HG03354 (cell line): ENCODE measurements at regions not wholly inside any gene's neighbourhood (a gene's known extent, or its start where the extent isn't known, plus 50 kb on each side); places are given as distances from the start of the nearest gene placed in this dataset.

Experiments used
- ATAC-seq: cut with Tn5 transposase; IDR thresholded peaks from one replicate; pipeline ENCODE4 v1.9.1; 2021; ENCODE audit warnings: mild to moderate bottlenecking; ENCODE audit not compliant: unreplicated experiment, poor library complexity, severe bottlenecking

DNA sequence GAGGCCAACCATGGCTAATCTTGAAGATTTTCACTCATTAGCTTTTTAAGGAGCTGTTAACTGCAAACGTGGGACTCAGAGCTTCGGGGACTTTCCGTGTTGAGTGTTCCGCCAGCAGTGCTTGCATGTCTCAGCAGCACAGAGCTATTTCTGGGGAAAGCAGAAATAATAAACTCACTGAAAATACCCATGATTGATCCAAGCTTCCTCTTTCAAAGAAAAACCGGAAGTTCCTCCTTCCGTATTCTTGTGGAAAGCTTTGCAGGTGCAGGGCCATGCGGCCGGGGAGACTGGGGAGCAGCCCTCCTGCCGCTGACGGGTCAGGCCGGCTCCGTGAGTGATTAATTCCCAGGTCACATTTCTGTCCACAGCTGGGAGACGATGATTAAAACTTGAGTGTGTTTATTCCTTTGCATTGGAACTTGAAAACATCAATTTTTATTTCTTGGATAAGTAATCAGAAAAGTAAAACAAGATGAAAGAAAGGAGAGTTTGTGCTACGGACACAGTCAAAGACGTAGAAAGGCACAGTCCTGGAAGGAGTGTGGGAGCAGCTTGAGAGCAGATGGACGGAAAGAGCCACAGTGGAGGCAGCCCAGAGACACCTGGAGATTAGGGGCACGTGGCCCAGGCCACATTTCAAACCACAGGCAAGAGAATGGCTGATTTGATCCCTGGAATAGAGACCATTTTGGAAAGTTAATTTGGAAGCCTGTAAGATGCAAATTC lies 54.2 kb upstream of the CTDP1 start:
- ATAC-seq = peak; percentile 75

- ATAC-seq = no peak
Measured at GRCh38 chr18:79625924-79626561, 53.6 kb upstream of the CTDP1 start.

- ATAC-seq = no peak
Measured at GRCh38 chr18:79626905-79627749, 52.5 kb upstream of the CTDP1 start.

GRCh38 chr18:79627750-79628294 lies 51.8 kb upstream of the CTDP1 start:
- no peak for ATAC-seq

- no peak for ATAC-seq
Measured at GRCh38 chr18:79628416-79629248, 51.0 kb upstream of the CTDP1 start.

- no peak for ATAC-seq
Measured at GRCh38 chr18:79629249-79629558, 50.4 kb upstream of the CTDP1 start.

- ATAC-seq = no peak
Measured at GRCh38 chr18:79629606-79630005, 50.0 kb upstream of the CTDP1 start.
